IMR-90 (cell line): ENCODE measurements at regions not wholly inside any gene's neighbourhood (a gene's known extent, or its start where the extent isn't known, plus 50 kb on each side); places are given as distances from the start of the nearest gene placed in this dataset.

Experiments
- ATAC-seq: fragments of 200-7000 bp; cut with Tn5 transposase; 2 replicates; pipeline ENCODE4 v1.9.1; 2020; ENCODE audit warnings: low read depth, mild to moderate bottlenecking, moderate library complexity
- BruUV-seq: library from RNA; stranded (reverse); fragments of 400-500 nt; replicated peaks from 2 replicates; lab custom pipeline; 2021; lab: Mats Ljungman, UMichigan
- CTCF ChIA-PET: fragments of 300-600 bp; formaldehyde crosslinking; extraction: SDS; loops from one replicate; lab custom pipeline; 2021; ENCODE audit warnings: antibody characterized with exemption; lab: Yijun Ruan, JAX
- POLR2A ChIA-PET: fragments of 300-600 bp; sonication (Branson Sonifier 250); formaldehyde crosslinking; loops from one replicate; lab custom pipeline; 2022; ENCODE audit warnings: antibody characterized with exemption; ENCODE audit not compliant: unreplicated experiment; lab: Charles Lee
- DNase-seq: peaks from one replicate; pipeline ENCODE4 v3.0.0; 2013
- H2AFZ ChIP-seq: replicated peaks from 2 replicates; pipeline ENCODE3; 2013; ENCODE audit warnings: low read length, mild to moderate bottlenecking; ENCODE audit not compliant: poor library complexity
- H2AK5ac ChIP-seq: 2 replicates; pipeline ENCODE4 v1.6.1; 2013; ENCODE audit warnings: low read depth, low read length, inconsistent platforms
- H2AK9ac ChIP-seq: replicated peaks from 2 replicates; pipeline ENCODE3; 2013; ENCODE audit warnings: mild to moderate bottlenecking, low read depth, low read length, moderate library complexity; ENCODE audit not compliant: poor library complexity
- H2BK120ac ChIP-seq: 2 replicates; pipeline ENCODE4 v1.6.1; 2013; ENCODE audit warnings: low read depth, low read length, inconsistent platforms
- H2BK15ac ChIP-seq: 3 replicates; pipeline ENCODE4 v1.6.1; 2013; ENCODE audit warnings: low read depth, low read length, inconsistent platforms
- H2BK20ac ChIP-seq: 2 replicates; pipeline ENCODE4 v1.6.1; 2013; ENCODE audit warnings: low read depth, mild to moderate bottlenecking, inconsistent platforms, low read length, moderate library complexity
- H2BK5ac ChIP-seq: 2 replicates; pipeline ENCODE4 v1.6.1; 2013; ENCODE audit warnings: mild to moderate bottlenecking, low read depth, low read length, inconsistent platforms; ENCODE audit not compliant: poor library complexity, severe bottlenecking
- H3K14ac ChIP-seq: replicated peaks from 2 replicates; pipeline ENCODE4 v1.6.1; 2013; ENCODE audit warnings: low read depth, low read length, inconsistent platforms
- H3K18ac ChIP-seq: 2 replicates; pipeline ENCODE4 v1.6.1; 2013; ENCODE audit warnings: low read depth, low read length, control low read depth
- H3K23ac ChIP-seq: 2 replicates; pipeline ENCODE4 v1.6.1; 2013; ENCODE audit warnings: low read depth, low read length, inconsistent platforms
- H3K27ac ChIP-seq: 2 replicates; pipeline ENCODE4 v1.5.1; 2013; ENCODE audit warnings: mild to moderate bottlenecking, control low read depth, low read length; ENCODE audit not compliant: insufficient read depth
- H3K27me3 ChIP-seq: 2 replicates; pipeline ENCODE4 v1.6.1; 2013; ENCODE audit warnings: low read length; ENCODE audit not compliant: control insufficient read depth, insufficient read depth
- H3K36me3 ChIP-seq: 2 replicates; pipeline ENCODE4 v1.6.1; 2013; ENCODE audit warnings: low read length, mixed read lengths; ENCODE audit not compliant: control insufficient read depth, insufficient read depth
- H3K4ac ChIP-seq: 2 replicates; pipeline ENCODE4 v1.6.1; 2013; ENCODE audit warnings: low read depth, low read length, inconsistent platforms
- H3K4me1 ChIP-seq: 2 replicates; pipeline ENCODE4 v1.6.1; 2013; ENCODE audit warnings: low read length, mixed read lengths; ENCODE audit not compliant: control insufficient read depth, insufficient read depth
- H3K4me2 ChIP-seq: 2 replicates; pipeline ENCODE4 v1.6.1; 2013; ENCODE audit warnings: low read depth, mild to moderate bottlenecking, control low read depth, low read length, moderate library complexity
- H3K4me3 ChIP-seq: 2 replicates; pipeline ENCODE4 v1.5.1; 2013; ENCODE audit warnings: low read depth, mild to moderate bottlenecking, control low read depth, low read length, moderate library complexity; ENCODE audit not compliant: insufficient read depth
- H3K56ac ChIP-seq: 2 replicates; pipeline ENCODE4 v1.6.1; 2013; ENCODE audit warnings: low read length, inconsistent platforms; ENCODE audit not compliant: insufficient read depth; ENCODE audit errors: extremely low read depth
- H3K79me1 ChIP-seq, 2 experiments: 2 replicates each; pipeline ENCODE4 v1.6.1; 2013; ENCODE audit warnings: low read length in 2 of 2, inconsistent platforms in 1 of 2, low read depth in 1 of 2
- H3K9ac ChIP-seq: 2 replicates; pipeline ENCODE4 v1.6.1; 2013; ENCODE audit warnings: low read depth, low read length, control low read depth
- H3K9me1 ChIP-seq: 2 replicates; pipeline ENCODE4 v1.6.1; 2013; ENCODE audit warnings: low read length, inconsistent platforms; ENCODE audit not compliant: insufficient read depth
- H3K9me3 ChIP-seq: 2 replicates; pipeline ENCODE4 v1.6.1; 2013; ENCODE audit warnings: low read length; ENCODE audit not compliant: control insufficient read depth, insufficient read depth
- H4K20me1 ChIP-seq: 2 replicates; pipeline ENCODE4 v1.6.1; 2013; ENCODE audit warnings: low read length, inconsistent platforms; ENCODE audit not compliant: insufficient read depth
- H4K5ac ChIP-seq: 2 replicates; pipeline ENCODE4 v1.6.1; 2013; ENCODE audit warnings: mild to moderate bottlenecking, low read depth, low read length, control low read depth
- H4K8ac ChIP-seq, 2 experiments: 2 replicates each; pipeline ENCODE4 v1.6.1; 2013; ENCODE audit warnings: low read depth in 2 of 2, low read length in 2 of 2, control low read depth in 1 of 2, inconsistent platforms in 1 of 2
- H4K91ac ChIP-seq: 2 replicates; pipeline ENCODE4 v1.6.1; 2013; ENCODE audit warnings: low read depth, low read length, inconsistent platforms; ENCODE audit not compliant: insufficient read depth
- CTCF ChIP-seq: conservative IDR thresholded peaks from 2 replicates; pipeline ENCODE4 v1.5.1; 2012; ENCODE audit warnings: mild to moderate bottlenecking, low read depth, low read length, improper control_type of control experiment
- ELK1 ChIP-seq: fragments of 150-350 bp; IDR thresholded peaks from 2 replicates; pipeline ENCODE4 v1.6.1; 2016; ENCODE audit warnings: low read depth, mild to moderate bottlenecking, low read length, moderate library complexity, borderline replicate concordance
- MAZ ChIP-seq: IDR thresholded peaks from 2 replicates; pipeline ENCODE4 v1.6.1; 2012; ENCODE audit warnings: low read depth, mild to moderate bottlenecking, low read length, improper control_type of control experiment, moderate library complexity, borderline replicate concordance
- MXI1 ChIP-seq: IDR thresholded peaks from 2 replicates; pipeline ENCODE4 v1.6.1; 2012; ENCODE audit warnings: low read depth, mild to moderate bottlenecking, low read length, moderate library complexity, borderline replicate concordance
- NFE2L2 ChIP-seq: fragments of 150-350 bp; IDR thresholded peaks from 2 replicates; pipeline ENCODE4 v1.6.1; 2016; ENCODE audit warnings: low read depth, mild to moderate bottlenecking, low read length
- RCOR1 ChIP-seq: IDR thresholded peaks from 2 replicates; pipeline ENCODE4 v1.6.1; 2012; ENCODE audit warnings: mild to moderate bottlenecking, low read length, improper control_type of control experiment; ENCODE audit not compliant: insufficient replicate concordance
- WGBS, 2 experiments: methylation state at CpG; one replicate each; pipeline versions ENCODE4 v1.1.5 to v1.1.7; 2013; ENCODE audit warnings: missing lambda C conversion rate in 2 of 2; ENCODE audit not compliant: insufficient read length in 1 of 2; ENCODE audit errors: extremely low coverage in 2 of 2; 5-methylcytosine and 5-hydroxymethylcytosine counted together
- dilution Hi-C: fragments of 300-500 bp; cut with HindIII; formaldehyde crosslinking; loops from one replicate; pipeline ENCODE4 v1.14.3; 2018; ENCODE audit warnings: low sequenced_read_pairs; ENCODE audit not compliant: unreplicated experiment
- in situ Hi-C: fragments of 300-500 bp; cut with MboI; formaldehyde crosslinking; loops from 3 replicates; pipeline ENCODE4 v1.14.3; 2019; ENCODE audit warnings: low sequenced_read_pairs, inconsistent platforms, mixed read lengths
- intact Hi-C: fragments of 100-400 bp; cut with micrococcal nuclease; formaldehyde crosslinking; loops from 2 replicates; pipeline ENCODE4 v1.10.0; 2022

DNA sequence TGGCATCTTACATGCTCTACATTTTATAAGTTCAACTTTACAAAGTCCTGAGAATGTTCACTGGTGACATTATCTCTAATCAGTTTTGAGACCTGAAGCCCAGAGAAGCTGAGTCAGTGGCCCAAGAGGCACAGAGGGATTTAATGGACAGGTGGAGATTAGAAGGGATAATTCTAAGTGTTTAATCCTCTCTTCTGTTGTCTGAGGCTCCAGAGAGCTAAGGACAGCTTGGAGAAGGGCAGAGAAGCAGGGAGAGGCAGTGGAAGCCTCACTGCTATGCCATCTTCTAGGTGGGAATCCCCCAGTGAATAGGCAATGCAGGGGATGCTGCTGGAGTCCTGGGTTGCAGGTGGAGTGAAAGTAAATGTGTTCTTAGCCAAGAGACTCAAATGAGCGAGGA is 369.4 kb upstream of the SLCO3A1 start:
- no peak overlapping the region for H2BK20ac ChIP-seq
- no peak overlapping the region for H3K56ac ChIP-seq
- no peaks in the 10 kb centered on the region for H3K79me1 ChIP-seq
- no peak overlapping the region for H2AK9ac ChIP-seq
- H3K4me3 ChIP-seq, result no peak overlapping the region
- no TSS peak for BruUV-seq
- H3K23ac ChIP-seq, result no peak overlapping the region
- H4K20me1 ChIP-seq, result no peaks in the 10 kb centered on the region
- dilution Hi-C loops (no loop called here), intact Hi-C loops (no loop called here), in situ Hi-C loops (no loop called here)
- no peak overlapping the region for H2BK15ac ChIP-seq
- no peak for TF ChIP-seq MAZ
- TF ChIP-seq CTCF, result no peak
- no peak for TF ChIP-seq RCOR1
- TF ChIP-seq NFE2L2, result no peak
- TF ChIP-seq ELK1, result no peak
- no peak for TF ChIP-seq MXI1
- no peak overlapping the region for H3K27ac ChIP-seq
- CTCF ChIA-PET, result no interaction called here
- no peak overlapping the region for H3K4me2 ChIP-seq
- no peak overlapping the region for H4K91ac ChIP-seq
- H3K14ac ChIP-seq, result no peak overlapping the region
- H3K4ac ChIP-seq, result no peak overlapping the region
- 60% methylated on average over 1 of the region's 1 CpG; no CpG with 5 or more reads in 1 of the 2 experiments for WGBS, 2 experiments
- no peak overlapping the region for H3K9ac ChIP-seq
- no peak overlapping the region; the same call in 1 of the 2 replicates for H3K18ac ChIP-seq
- H3K9me3 ChIP-seq, result no peaks in the 10 kb centered on the region
- H3K9me1 ChIP-seq, result no peaks in the 10 kb centered on the region
- H3K36me3 ChIP-seq, result no peaks in the 10 kb centered on the region
- H4K8ac ChIP-seq, result no peak overlapping the region
- no peak overlapping the region for H2AK5ac ChIP-seq
- no peak overlapping the region for H4K5ac ChIP-seq
- no peak for ATAC-seq
- no peak overlapping the region for H2BK5ac ChIP-seq
- H3K27me3 ChIP-seq, result no peaks in the 10 kb centered on the region
- DNase-seq, result no peak
- POLR2A ChIA-PET, result no interaction called here
- no peak overlapping the region for H2BK120ac ChIP-seq
- H2AFZ ChIP-seq, result no peak overlapping the region
- no peaks in the 10 kb centered on the region for H3K4me1 ChIP-seq
